Upper lobe of left lung (tissue), 4 donors: ENCODE measurements at regions not wholly inside any gene's neighbourhood (a gene's known extent, or its start where the extent isn't known, plus 50 kb on each side); places are given as distances from the start of the nearest gene placed in this dataset.

ENCODE experiments used
- POLR2A ChIP-seq, 4 donors: fragments of 450-650 bp; IDR thresholded peaks; one replicate each; pipeline ENCODE4 v1.5.1; 2016 to 2017; ENCODE audit warnings: antibody characterized with exemption in 4 of 4, mild to moderate bottlenecking in 2 of 4
- POLR2AphosphoS5 ChIP-seq, 2 donors: sonication (generic); formaldehyde crosslinking; IDR thresholded peaks; one replicate each; pipeline ENCODE4 v1.5.1; 2017; ENCODE audit warnings: antibody characterized with exemption in 2 of 2
- TF ChIP-seq, protein P1 (sequence below), 6 experiments: fragments of 450-650 bp in 4 of 6; fragments of 200-600 bp in 2 of 6; sonication (generic) in 2 of 6; IDR thresholded peaks; one replicate each; pipeline ENCODE4 v1.5.1; 2016 to 2019; ENCODE audit warnings: antibody characterized with exemption in 6 of 6

GRCh38 chr18:78659748-78660147 is 319.9 kb upstream of the SALL3 start:
- TF ChIP-seq, protein P1, sequence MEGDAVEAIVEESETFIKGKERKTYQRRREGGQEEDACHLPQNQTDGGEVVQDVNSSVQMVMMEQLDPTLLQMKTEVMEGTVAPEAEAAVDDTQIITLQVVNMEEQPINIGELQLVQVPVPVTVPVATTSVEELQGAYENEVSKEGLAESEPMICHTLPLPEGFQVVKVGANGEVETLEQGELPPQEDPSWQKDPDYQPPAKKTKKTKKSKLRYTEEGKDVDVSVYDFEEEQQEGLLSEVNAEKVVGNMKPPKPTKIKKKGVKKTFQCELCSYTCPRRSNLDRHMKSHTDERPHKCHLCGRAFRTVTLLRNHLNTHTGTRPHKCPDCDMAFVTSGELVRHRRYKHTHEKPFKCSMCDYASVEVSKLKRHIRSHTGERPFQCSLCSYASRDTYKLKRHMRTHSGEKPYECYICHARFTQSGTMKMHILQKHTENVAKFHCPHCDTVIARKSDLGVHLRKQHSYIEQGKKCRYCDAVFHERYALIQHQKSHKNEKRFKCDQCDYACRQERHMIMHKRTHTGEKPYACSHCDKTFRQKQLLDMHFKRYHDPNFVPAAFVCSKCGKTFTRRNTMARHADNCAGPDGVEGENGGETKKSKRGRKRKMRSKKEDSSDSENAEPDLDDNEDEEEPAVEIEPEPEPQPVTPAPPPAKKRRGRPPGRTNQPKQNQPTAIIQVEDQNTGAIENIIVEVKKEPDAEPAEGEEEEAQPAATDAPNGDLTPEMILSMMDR (IDR thresholded peaks at IDR 0.05): peak in 4 of 6 experiments; percentile 24 to 58 (median 48)
- TF ChIP-seq POLR2AphosphoS5 (IDR thresholded peaks at IDR 0.05) (no peak), POLR2A (IDR thresholded peaks at IDR 0.05) (no peak)
